ENCODE measurements at regions not wholly inside any gene's neighbourhood (a gene's known extent, or its start where the extent isn't known, plus 50 kb on each side); places are given as distances from the start of the nearest gene placed in this dataset.
"Not testable (repeated sequence)": the region's sequence is repeated elsewhere in the genome, so short reads cannot be mapped to it uniquely, and the experiment has no call there.

DNA sequence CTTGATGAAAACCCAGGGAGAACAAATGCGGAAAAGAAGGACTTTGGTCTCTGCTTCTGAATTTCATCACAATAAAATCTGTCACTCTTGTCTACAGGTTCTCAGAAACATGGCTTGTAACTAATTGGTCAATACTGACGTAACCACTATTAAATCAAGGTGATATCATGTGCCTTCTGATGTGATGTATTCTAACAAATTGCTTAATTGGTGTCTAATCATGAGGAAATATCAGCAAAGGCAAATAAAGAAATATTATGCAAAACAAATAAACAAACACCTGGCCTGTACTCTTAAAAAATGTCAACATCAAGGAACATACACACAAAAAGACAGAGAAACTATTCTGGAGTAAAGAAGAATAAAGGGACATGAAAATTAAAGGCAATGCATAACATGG lies 1165.0 kb downstream of the NXPH1 start:
- DNase-seq: no peak
- H3K27ac ChIP-seq: no peak overlapping the region
- no peaks in the 10 kb centered on the region for H3K27me3 ChIP-seq
- WGBS, 3 donors: 80 to 89% (median 84%) methylated on average over 2 of the region's 2 CpGs
- no peaks in the 10 kb centered on the region for H3K4me1 ChIP-seq (ENCODE audit: insufficient read depth)
- no peak for TF ChIP-seq CTCF (IDR thresholded peaks at IDR 0.05)
- no peak for TF ChIP-seq POLR2A (IDR thresholded peaks at IDR 0.05)
- TF ChIP-seq EP300 (IDR thresholded peaks at IDR 0.05): no peak
- H3K4me3 ChIP-seq: no peak overlapping the region
- intact Hi-C loops (cut with DNase I): no loop called here
- no peaks in the 10 kb centered on the region for H3K9me3 ChIP-seq
- H3K36me3 ChIP-seq: no peaks in the 10 kb centered on the region

GRCh38 chr7:9600974-9601373 lies 1167.6 kb downstream of the NXPH1 start:
- WGBS, 3 donors: 93 to 95% (median 94%) methylated on average over 2 of the region's 2 CpGs
- no peaks in the 10 kb centered on the region for H3K36me3 ChIP-seq
- no peak for DNase-seq
- H3K4me3 ChIP-seq: no peak overlapping the region
- H3K27me3 ChIP-seq: no peaks in the 10 kb centered on the region
- no peaks in the 10 kb centered on the region for H3K9me3 ChIP-seq
- no peak overlapping the region for H3K27ac ChIP-seq
- no peak for TF ChIP-seq POLR2A (IDR thresholded peaks at IDR 0.05)
- TF ChIP-seq CTCF (IDR thresholded peaks at IDR 0.05): no peak
- no peaks in the 10 kb centered on the region for H3K4me1 ChIP-seq (ENCODE audit: insufficient read depth)
- intact Hi-C loops (cut with DNase I): no loop called here

GRCh38 chr7:9603291-9603690 lies 1169.9 kb downstream of the NXPH1 start:
- no peak for DNase-seq

DNA sequence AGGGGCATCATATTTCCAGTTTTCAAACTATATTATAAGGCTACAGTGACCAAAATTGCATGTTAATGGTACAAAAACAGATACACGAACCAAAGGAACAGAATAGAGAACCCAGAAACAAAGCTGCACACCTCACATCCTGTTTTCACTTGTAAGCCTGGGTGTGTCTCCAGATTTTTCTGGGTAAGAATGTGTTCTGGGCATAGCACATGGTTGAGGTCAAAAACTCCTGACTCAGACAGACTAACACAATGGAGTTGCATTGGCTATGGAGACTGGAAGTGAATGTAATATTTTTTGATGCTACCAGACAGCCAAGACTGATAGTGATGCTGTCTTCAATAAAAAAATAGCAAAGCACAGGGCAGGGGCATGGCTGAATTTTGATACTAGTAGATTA lies 1175.2 kb downstream of the NXPH1 start:
- peaks cover 2% of the 10 kb centered on the region for H3K27me3 ChIP-seq
- intact Hi-C loops (cut with DNase I): no loop called here
- no peaks in the 10 kb centered on the region for H3K9me3 ChIP-seq
- 64 to 75% (median 71%) methylated on average over 1 of the region's 1 CpG for WGBS, 3 donors
- no peaks in the 10 kb centered on the region for H3K36me3 ChIP-seq
- no peaks in the 10 kb centered on the region for H3K4me1 ChIP-seq (ENCODE audit: insufficient read depth)
- no peak overlapping the region for H3K4me3 ChIP-seq
- DNase-seq: no peak
- no peak for TF ChIP-seq POLR2A (IDR thresholded peaks at IDR 0.05)
- no peak for TF ChIP-seq EP300 (IDR thresholded peaks at IDR 0.05)
- no peak for TF ChIP-seq CTCF (IDR thresholded peaks at IDR 0.05)
- no peak overlapping the region for H3K27ac ChIP-seq

More at GRCh38 chr7:9603291-9603690, 1169.9 kb downstream of the NXPH1 start:
- Histone ChIP-seq H3K27me3 (no peaks in the 10 kb centered on the region), H3K27ac (no peak overlapping the region), H3K9me3 (no peaks in the 10 kb centered on the region), H3K36me3 (no peaks in the 10 kb centered on the region), H3K4me1 (ENCODE audit: insufficient read depth) (no peaks in the 10 kb centered on the region), H3K4me3 (no peak overlapping the region)
- intact Hi-C loops (cut with DNase I): no loop called here
- no peak for TF ChIP-seq CTCF (IDR thresholded peaks at IDR 0.05)
- TF ChIP-seq EP300 (IDR thresholded peaks at IDR 0.05): no peak
- TF ChIP-seq POLR2A (IDR thresholded peaks at IDR 0.05): no peak

DNA sequence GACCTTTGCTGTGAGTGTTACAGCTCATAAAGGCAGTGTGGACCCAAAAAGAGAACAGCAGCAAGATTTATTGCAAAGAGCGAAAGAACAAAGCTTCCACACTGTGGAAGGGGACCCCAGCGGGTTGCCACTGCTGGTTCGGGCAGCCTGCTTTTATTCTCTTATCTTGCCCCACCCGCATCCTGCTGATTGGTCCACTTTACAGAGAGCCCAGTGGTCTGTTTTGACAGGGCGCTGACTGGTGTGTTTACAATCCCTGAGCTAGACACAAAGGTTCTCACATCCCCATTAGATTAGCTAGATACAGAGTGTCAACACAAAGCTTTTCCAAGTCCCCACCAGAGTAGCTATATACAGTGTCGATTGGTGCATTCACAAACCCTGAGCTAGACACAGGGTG lies 1187.5 kb downstream of the NXPH1 start:
- H3K4me1 ChIP-seq (ENCODE audit: insufficient read depth); H3K27me3 ChIP-seq; H3K36me3 ChIP-seq; H3K4me3 ChIP-seq; H3K9me3 ChIP-seq; DNase-seq; H3K27ac ChIP-seq; intact Hi-C loops (cut with DNase I): not testable (repeated sequence)
- WGBS, 3 donors: 87 to 94% (median 89%) methylated on average over 6 of the region's 6 CpGs

DNA sequence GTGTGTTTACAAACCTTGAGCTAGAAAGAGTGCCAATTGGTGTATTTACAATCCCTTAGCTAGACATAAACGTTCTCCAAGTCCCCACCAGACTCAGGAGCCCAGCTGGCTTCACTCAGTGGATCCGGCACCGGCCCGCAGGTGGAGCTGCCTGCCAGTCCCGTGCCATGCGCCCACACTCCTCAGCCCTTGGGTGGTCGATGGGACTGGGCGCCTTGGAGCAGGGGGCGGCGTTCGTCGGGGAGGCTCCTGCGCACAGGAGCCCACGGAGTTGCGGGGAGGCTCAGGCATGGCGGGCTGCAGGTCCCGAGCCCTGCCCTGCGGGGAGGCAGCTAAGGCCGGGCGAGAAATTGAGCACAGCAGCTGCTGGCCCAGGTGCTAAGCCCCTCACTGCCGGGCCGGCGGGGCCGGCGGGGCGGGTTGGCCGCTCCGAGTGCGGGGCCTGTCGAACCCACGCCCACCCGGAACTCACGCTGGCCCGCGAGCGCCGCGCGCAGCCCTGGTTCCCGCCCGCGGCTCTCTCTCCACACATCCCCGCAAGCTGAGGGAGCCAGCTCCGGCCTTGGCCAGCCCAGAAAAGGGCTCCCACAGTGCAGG lies 1188.0 kb downstream of the NXPH1 start:
- H3K4me1 ChIP-seq (ENCODE audit: insufficient read depth); intact Hi-C loops (cut with DNase I); H3K27me3 ChIP-seq; H3K9me3 ChIP-seq; H3K36me3 ChIP-seq; H3K4me3 ChIP-seq; H3K27ac ChIP-seq; DNase-seq: not testable (repeated sequence)
- 94 to 96% (median 96%) methylated on average over 39 to 44 of the region's 44 CpGs for WGBS, 3 donors
